ENCODE measurements at regions not wholly inside any gene's neighbourhood (a gene's known extent, or its start where the extent isn't known, plus 50 kb on each side); places are given as distances from the start of the nearest gene placed in this dataset.

GRCh38 chr18:34315591-34316352 lies 91.1 kb upstream of the NOL4 start:
- H3K4me3 ChIP-seq (replicated peaks; ENCODE audit: low read depth, low read length), result no peak overlapping the region
- H3K27me3 ChIP-seq (replicated peaks; ENCODE audit: control insufficient read depth, insufficient read depth, low read length), result no peaks in the 10 kb centered on the region
- no peaks in the 10 kb centered on the region for H3K36me3 ChIP-seq (ENCODE audit: control insufficient read depth, insufficient read depth, low read length)
- TF ChIP-seq, protein P1, sequence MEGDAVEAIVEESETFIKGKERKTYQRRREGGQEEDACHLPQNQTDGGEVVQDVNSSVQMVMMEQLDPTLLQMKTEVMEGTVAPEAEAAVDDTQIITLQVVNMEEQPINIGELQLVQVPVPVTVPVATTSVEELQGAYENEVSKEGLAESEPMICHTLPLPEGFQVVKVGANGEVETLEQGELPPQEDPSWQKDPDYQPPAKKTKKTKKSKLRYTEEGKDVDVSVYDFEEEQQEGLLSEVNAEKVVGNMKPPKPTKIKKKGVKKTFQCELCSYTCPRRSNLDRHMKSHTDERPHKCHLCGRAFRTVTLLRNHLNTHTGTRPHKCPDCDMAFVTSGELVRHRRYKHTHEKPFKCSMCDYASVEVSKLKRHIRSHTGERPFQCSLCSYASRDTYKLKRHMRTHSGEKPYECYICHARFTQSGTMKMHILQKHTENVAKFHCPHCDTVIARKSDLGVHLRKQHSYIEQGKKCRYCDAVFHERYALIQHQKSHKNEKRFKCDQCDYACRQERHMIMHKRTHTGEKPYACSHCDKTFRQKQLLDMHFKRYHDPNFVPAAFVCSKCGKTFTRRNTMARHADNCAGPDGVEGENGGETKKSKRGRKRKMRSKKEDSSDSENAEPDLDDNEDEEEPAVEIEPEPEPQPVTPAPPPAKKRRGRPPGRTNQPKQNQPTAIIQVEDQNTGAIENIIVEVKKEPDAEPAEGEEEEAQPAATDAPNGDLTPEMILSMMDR (IDR thresholded peaks at IDR 0.05; ENCODE audit: insufficient read depth, low read length, poor library complexity, severe bottlenecking), result no peak
- no peak for DNase-seq (ENCODE audit: extremely low read depth, insufficient read length)

DNA sequence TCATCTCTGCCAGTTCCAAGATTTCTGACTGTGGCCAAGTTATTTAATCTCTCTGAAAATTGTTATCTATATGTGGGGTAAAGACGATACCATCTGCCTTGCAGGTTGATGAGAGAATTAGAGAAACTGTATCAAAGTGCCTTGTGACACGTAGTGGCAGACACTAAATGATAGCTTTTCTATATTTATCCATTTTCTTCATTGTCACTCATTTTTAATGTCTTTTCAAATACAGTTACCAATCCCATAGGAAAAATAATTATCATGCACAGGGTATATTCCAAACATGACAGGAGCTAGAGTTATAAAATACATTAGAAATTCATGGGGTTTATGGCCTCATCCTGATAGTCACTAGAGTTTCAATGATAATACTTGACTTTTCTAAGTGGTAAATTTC lies 95.6 kb upstream of the NOL4 start:
- H3K36me3 ChIP-seq (ENCODE audit: control insufficient read depth, insufficient read depth, low read length), result no peaks in the 10 kb centered on the region
- no peak overlapping the region for H3K4me3 ChIP-seq (replicated peaks; ENCODE audit: low read depth, low read length)
- DNase-seq (ENCODE audit: extremely low read depth, insufficient read length), result no peak
- H3K27me3 ChIP-seq (replicated peaks; ENCODE audit: control insufficient read depth, insufficient read depth, low read length), result no peaks in the 10 kb centered on the region
- TF ChIP-seq, protein P1 (IDR thresholded peaks at IDR 0.05; ENCODE audit: insufficient read depth, low read length, poor library complexity, severe bottlenecking), result no peak

- no peak overlapping the region; the same call in 1 of the 2 replicates for H3K4me3 ChIP-seq (replicated peaks; ENCODE audit: low read depth, low read length)
- no peaks in the 10 kb centered on the region for H3K27me3 ChIP-seq (replicated peaks; ENCODE audit: control insufficient read depth, insufficient read depth, low read length)
- peak; percentile 42 for DNase-seq (ENCODE audit: extremely low read depth, insufficient read length)
- TF ChIP-seq, protein P1 (IDR thresholded peaks at IDR 0.05; ENCODE audit: insufficient read depth, low read length, poor library complexity, severe bottlenecking), result no peak
- H3K36me3 ChIP-seq (ENCODE audit: control insufficient read depth, insufficient read depth, low read length), result no peaks in the 10 kb centered on the region
Measured at GRCh38 chr18:34321066-34321465, 96.4 kb upstream of the NOL4 start.

DNA sequence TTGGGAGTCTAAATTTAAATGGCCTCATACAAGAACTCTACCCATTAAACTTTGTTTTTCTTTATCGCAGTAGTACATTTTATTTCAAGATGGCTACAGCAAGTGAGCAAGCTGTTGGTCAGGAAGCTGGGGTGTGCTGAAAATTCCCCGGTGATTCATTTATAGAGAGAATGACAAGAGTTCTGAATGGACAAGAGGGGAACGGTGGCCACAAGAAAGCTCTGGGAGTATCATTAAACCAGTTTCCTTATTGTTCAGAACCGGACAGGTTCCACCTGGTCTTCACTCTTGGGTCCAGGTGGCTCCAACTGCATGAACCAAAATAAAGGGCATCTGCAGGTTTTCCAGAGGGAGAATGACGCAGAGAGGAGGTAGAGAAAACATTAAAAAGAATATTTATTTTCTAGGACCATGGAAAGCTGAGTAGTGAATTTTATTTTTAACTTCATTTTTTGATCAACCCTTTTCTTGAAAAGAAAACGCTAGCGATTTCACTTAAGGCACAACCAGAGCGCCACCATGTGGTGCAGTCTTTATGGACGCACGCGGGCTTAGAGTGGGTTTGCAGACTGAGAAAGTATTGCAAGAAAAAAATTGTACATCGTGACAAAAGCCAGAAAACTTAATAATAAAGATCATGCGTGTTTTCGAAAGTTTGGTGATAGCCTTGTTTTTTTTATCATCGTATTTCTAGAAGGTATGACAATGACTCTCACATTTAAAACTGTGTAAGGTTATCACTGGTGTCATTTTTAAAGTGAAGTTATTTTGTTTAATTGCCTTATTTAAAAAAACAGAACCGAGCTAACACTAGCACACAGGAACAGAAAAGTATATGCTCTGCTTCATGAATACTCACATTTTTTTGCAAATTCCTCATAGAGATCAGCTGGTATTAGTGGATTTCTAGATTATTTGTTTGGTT lies 97.9 kb upstream of the NOL4 start:
- TF ChIP-seq, protein P1 (IDR thresholded peaks at IDR 0.05; ENCODE audit: insufficient read depth, low read length, poor library complexity, severe bottlenecking), result peak; percentile 68
- H3K27me3 ChIP-seq (replicated peaks; ENCODE audit: control insufficient read depth, insufficient read depth, low read length), result no peaks in the 10 kb centered on the region
- DNase-seq (ENCODE audit: extremely low read depth, insufficient read length), result peak; percentile 65
- no peak overlapping the region; the same call in 1 of the 2 replicates for H3K4me3 ChIP-seq (replicated peaks; ENCODE audit: low read depth, low read length)
- H3K36me3 ChIP-seq (ENCODE audit: control insufficient read depth, insufficient read depth, low read length), result no peaks in the 10 kb centered on the region

DNA sequence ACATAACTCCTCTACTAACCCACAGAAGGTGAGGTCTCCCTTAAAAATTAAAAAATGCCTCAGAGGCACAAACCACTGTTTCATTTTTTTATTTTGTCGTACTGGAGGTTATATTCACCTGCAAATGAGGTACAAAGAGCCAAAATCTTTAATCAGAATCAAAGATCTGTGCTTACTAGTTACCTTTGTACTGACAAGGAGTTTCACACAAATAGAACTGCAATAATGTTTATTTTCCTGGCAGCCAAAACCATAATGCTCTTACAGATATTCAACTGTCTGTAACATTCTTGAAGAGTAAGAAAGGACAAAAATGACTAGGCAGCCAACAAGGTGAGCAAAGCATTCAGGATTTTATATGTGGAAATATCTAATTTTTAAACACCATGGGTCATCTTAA lies 105.1 kb upstream of the NOL4 start:
- TF ChIP-seq, protein P1 (IDR thresholded peaks at IDR 0.05; ENCODE audit: insufficient read depth, low read length, poor library complexity, severe bottlenecking), result no peak
- Histone ChIP-seq H3K36me3 (ENCODE audit: control insufficient read depth, insufficient read depth, low read length) (no peaks in the 10 kb centered on the region), H3K27me3 (replicated peaks; ENCODE audit: control insufficient read depth, insufficient read depth, low read length) (no peaks in the 10 kb centered on the region), H3K4me3 (replicated peaks; ENCODE audit: low read depth, low read length) (no peak overlapping the region)
- no peak for DNase-seq (ENCODE audit: extremely low read depth, insufficient read length)

All from GM06990 (cell line).